ENCODE measurements at regions not wholly inside any gene's neighbourhood (a gene's known extent, or its start where the extent isn't known, plus 50 kb on each side); places are given as distances from the start of the nearest gene placed in this dataset.
"Not testable (repeated sequence)": the region's sequence is repeated elsewhere in the genome, so short reads cannot be mapped to it uniquely, and the experiment has no call there.

DNA sequence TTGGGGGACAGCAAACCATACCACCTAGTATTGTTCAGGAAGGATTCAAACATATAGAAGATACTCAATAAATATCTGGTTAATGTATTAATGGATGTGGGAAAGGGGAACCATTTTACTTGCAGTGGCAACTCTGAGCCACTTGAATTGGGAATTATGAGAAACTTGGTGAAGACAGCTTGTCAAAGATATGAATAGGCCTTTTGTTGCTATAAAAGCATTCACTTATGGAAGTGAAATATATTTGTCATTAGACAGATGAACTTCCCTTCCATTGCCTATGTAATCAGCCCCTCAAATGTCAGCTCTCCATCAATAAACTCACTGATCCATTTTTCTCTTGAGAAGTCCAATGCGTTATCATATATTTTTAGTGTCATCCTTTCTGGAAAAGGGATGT is 56.1 kb downstream of the GPR85 start:
- no peak for DNase-seq (ENCODE audit: low spot score)
- no peak for ATAC-seq

DNA sequence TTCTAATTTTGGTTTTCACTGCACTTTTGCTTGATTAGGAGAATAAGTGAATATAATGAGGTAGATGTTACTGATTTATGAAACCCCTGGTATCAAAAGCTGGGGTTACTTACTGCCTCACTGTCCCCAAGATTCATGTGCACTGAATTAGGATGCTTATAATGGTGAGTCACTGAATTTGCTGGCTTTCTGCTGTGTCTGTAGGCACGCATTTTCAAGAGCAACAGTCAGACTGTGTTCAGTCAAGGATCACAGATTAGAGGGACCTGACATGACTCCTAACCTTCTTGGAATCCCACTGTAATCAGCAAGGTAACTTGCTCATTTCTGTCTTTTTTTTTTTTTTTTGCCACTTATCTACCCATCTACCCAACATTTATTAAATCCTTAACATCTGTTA is 59.7 kb downstream of the GPR85 start:
- no peak for ATAC-seq

DNA sequence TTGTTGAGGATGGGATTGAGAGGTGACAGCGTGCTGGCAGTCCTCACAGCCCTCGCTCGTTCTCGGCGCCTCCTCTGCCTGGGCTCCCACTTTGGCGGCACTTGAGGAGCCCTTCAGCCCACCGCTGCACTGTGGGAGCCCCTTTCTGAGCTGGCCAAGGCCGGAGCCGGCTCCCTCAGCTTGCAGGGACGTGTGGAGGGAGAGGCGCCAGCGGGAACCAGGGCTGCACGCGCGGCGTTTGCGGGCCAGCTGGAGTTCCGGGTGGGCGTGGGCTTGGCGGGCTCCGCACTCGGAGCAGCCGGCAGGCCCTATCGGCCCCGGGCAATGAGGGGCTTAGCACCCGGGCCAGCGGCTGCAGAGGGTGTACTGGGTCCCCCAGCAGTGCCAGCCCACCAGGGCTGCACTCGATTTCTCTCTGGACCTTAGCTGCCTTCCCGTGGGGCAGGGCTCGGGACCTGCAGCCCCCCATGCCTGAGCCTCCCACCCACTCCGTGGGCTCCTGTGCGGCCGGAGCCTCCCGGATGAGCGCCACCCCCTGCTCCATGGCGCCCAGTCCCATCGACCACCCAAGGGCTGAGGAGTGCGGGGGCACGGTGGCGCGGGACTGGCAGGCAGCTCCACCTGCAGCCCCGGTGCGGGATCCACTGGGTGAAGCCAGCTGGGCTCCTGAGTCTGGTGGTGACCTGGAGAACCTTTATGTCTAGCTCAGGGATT is 69.3 kb downstream of the GPR85 start:
- ATAC-seq; DNase-seq (ENCODE audit: low spot score): not testable (repeated sequence)

More for the DNA sequence above, 59.7 kb downstream of the GPR85 start:
- DNase-seq (ENCODE audit: low spot score): no peak

DNA sequence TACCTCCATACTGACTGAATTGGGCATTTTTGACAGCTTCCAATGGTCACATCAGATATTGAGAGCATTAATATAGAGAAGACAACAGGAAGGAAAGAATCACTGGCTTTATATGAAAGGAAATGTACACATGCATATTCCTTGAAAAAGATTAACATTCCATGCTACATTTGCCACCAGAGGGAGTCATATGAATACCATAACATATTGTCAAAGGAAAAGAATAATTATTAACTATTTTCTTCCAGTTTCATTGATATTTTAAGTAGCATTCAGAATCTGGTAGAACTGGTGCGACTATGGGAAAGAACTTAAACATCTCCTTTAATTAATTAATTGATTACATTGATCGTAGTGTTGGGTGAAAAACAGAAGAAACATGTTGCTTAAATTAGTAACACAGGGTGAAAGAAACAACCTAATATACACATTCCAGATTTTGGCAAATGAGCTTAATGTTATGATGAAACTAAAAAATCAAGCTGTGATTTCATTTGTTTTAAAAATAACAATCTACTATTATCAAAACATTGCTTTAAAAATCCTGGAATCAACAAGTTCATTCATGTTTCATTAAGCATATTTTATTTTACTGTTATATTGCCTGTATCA is 71.5 kb downstream of the GPR85 start:
- no peak for DNase-seq (ENCODE audit: low spot score)

DNA sequence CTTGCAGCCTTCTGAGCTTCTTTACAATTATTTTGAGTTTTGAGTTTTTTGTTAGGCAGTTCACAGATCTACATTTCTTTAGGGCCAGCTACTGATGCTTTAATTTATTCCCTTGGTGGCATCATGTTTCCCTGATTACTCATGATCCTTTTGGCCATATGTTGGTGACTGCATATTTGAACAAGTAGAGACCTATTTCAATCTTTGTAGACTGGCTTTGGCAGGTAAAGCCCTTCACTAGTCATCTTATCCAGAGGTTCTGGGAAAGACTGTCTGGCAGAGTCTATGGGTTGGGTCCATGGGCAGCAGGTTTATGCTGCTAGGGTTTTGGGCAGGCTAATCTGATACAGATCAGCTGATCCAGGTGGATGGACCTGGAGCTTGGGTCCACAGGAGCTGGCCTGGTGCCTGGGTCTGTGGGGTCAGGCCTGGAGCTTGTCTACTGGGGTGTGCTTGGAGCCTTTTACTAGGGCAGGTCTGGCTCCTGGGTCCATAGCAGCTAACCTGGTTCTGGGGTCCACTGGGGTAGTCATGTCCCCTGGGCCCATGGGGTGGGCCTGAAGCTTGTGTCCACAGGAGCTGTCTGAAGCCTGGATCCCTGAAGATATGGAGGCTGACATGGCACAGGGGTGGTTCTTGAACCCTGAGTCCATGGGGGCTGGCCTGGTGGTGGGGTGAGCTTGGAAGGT is 72.7 kb downstream of the GPR85 start:
- DNase-seq (ENCODE audit: low spot score): no peak
- ATAC-seq: no peak

More for the DNA sequence above, 71.5 kb downstream of the GPR85 start:
- no peak for ATAC-seq

DNA sequence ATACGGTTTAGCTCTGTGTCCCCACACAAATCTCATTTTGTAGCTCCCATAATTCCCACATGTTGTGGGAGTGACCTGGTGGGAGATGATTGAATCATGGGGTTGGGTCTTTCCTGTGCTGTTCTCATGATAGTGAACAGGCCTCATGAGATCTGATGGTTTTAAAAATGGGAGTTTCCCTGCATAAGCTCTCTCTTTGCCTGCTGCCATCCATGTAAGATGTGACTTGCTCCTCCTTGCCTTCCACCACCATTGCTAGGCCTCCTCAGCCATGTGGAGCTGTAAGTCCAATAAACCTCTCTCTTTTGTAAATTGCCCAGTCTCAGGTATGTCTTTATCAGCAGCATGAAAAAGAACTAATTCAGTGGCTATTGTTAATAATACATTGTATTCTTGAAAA is 73.8 kb downstream of the GPR85 start:
- ATAC-seq; DNase-seq (ENCODE audit: low spot score): not testable (repeated sequence)

DNA sequence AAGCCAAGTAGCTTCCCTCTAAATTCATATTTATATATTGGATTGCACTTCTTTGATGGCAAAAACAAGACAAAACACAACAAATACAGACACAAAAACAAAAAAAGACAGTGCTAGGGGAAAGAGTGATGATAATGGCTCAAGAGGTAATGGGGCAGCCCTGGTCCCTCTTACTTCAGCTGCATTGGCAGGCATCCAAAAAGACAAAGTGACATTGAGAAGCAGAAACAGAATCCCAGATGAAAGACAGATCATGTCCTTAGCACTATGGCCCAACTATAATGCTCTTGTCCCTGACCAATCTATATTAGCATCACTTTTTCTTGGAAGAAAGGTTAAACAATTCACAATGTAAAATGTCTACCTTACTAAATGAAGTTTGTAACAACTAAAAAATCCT is 76.2 kb downstream of the GPR85 start:
- ATAC-seq (no peak), DNase-seq (ENCODE audit: low spot score) (no peak)

DNA sequence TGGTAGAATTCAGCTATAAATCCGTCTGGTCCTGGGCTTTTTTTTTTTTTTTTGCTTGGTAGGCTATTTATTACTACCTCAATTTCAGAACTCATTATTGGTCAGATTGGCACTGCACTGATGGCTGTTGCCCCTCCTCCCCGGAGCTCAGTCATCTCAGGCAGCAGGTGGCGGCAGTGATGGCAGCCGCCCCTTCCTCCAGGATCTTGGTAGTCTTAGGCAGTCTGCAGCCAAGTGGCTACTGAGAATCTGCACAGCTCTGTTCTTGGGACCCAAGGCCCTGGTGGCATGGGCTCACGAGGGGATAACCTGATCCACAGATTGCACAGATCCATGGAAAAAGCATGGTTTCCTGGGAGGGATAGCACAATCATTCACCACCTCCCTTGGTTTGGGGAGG is 77.9 kb downstream of the GPR85 start:
- no peak for ATAC-seq
- no peak for DNase-seq (ENCODE audit: low spot score)

DNA sequence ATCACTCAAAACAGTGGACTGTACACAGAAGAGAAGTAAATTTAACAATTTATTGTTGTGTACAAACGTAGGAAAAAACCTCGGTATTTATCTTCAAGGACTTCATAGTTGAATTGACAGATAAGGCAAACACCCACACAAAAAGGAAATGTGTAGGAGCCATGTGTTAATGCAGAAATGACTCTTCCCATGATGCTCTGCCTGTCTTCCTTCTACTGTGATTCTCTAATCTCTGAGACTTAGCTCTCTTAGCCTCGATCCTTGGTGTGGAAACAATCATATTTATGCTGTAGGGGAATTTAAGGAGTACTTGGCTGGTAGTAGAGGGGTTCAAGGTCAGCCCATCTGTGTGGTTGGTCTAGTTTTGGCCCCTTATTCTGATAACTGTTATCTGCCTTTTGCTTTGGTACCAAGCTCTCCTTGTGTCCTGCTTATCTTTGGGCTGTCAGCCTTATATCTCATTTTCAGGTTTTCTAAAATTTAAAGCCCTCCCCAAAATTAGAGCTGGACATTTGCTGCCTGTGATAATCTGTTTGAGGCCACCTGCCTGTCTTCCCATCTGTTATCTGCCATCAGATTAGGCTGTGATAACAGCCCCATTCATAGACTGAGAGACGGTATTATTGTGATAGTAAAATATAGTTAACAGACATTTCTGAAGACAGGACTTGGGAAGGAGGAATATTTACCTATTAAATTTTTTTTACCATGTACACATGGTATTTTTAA is 81.7 kb downstream of the GPR85 start:
- ATAC-seq: no peak

DNA sequence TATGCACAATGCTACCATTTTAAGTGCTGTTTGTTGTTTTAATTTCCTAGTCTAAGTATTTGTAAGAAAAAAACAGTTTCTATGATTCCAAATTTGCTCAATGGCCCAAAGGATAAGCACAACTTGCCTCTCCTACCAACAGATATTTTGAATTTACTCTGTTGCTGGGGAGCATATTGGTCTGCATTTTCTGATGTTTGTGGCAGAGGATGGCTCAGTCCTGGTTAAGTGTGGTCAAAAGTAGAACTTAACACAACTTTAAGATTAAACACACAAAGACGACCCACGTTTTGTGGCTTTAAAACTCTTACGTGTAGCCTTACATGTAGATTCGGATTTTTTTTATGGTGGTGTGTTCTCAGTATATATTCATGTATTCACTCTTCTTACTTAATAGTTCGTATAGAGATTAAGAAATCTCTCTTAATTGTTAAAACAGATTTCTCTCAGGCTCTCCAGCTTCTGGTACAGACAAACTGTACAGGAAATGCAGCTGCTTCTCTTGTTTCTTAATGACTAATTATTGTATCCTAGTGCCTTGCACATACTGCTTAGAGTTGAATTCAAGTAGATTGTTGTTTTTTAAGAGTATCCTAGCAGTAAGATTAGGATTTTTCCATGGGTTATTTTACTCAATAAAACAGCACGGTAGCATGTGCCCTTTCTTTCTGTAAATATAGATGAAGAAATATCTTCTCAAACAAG is 86.2 kb downstream of the GPR85 start:
- no peak for DNase-seq (ENCODE audit: low spot score)
- ATAC-seq: no peak

More for the DNA sequence above, 81.7 kb downstream of the GPR85 start:
- DNase-seq (ENCODE audit: low spot score): no peak

DNA sequence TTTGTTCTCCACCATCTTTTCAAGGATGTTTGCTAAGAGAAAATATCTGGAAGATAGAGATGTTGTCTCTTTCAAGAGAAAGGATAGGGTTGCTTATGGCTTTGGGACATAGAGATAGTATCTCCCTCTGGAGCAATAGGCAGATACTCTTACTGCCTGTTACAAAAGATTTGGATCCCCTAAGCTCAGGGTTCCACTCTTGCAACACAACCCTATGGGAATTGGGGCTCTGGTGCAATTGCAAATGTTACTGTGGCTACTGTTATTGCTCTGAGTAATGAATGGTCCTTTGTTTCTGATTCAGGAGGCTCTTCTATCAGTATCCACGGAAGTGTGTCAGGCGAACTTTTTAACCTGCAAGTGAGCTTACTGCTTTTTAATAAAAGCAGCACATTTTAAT is 88.8 kb downstream of the GPR85 start:
- no peak for DNase-seq (ENCODE audit: low spot score)
- no peak for ATAC-seq

DNA sequence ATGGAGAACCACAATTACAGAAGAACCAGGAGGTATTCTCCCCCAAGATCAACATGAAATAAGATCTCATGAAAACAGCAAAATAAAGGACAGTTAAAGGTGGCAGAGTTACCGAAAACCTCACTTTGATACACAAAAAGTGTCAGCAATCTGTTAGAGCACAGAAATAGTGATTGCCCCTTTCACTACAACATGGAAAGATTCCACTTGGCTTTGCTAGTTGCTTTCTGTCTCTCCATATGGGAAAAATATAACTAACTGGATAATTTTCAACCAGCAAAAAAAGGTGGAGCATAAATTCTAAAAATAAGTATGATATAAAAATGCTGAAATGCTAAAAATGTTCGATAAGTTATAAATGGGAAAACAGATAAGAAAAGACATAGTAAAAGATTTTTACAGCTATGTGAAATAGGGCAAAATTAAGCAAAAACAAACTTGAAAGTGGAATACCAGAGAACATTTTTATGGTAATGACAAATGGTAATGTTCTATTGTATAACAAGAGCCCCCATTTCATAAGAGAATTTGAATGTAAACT is 90.2 kb downstream of the GPR85 start:
- DNase-seq (ENCODE audit: low spot score) (no peak), ATAC-seq (no peak)

DNA sequence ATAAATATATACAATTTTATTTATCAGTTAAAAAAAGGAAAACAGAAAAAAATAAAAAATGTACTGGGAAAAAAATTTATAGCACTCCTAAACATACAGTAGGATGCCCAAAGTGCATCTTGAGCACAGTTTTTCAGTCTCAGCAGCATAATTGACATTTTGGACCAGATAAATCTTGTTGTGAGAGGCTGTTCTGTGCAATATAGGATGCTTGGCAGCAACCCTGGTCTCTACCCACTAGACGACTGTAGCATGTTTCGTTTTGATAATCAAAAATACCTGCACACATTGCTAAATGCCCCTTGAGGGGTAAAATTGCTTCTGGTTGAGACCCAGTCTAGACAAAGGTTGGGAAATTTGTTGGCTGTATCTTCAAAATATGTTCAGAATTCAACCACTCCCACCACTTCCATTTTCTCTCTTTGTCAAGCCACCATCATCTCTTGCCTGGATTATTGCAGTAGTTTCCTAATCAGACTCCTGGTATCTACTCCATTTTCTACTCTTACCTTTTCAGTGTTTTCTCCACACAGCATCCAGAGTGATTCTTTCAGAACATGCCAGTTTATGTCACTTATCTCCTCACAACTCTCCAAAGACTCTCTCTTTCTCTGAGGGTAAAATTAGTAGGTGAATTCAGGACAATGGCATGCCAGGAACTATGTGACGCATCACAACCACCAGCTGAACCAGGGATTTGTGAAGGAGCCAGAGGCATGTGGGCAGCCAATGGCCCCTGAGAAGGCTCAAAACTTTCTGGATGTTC is 91.4 kb downstream of the GPR85 start:
- ATAC-seq: no peak
- no peak for DNase-seq (ENCODE audit: low spot score)

DNA sequence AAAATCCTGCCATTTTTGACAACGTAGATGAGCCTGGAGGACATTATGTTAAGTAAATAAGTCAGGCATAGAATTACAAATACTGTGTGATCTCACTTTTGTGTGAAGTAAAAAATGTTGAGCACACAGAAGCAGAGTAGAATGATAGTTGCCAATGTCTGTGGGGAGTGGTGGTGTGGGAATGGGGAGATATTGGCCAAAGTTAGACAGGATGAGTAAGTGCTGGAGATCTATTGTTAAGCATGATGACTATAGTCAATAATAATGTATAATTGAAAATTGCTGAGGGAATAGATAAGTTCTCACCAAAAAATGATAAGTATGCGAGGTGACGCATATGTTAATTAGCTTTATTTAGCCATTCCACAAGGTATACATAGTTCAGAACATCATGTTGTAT is 92.0 kb downstream of the GPR85 start:
- no peak for ATAC-seq
- no peak for DNase-seq (ENCODE audit: low spot score)

DNA sequence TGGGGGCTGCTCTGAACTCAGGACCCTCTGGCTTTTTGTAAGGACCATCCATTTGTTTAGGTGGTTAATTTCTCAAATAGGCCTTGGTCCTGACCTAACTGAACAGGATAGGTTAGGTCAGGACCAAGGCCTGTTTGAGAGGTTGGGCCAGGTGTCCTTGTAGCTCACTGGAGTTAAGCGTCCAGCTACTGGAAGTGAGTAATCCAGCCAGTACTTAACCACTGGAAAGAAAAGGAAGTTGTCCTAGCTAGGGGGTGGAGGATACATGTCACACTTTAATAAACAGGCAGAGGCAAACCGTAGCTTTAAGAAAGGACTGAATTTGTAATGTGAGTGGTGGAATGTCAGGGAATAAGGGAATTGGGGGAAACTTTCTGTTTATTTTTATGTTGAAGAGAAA is 96.0 kb downstream of the GPR85 start:
- no peak for DNase-seq (ENCODE audit: low spot score)
- ATAC-seq: no peak

DNA sequence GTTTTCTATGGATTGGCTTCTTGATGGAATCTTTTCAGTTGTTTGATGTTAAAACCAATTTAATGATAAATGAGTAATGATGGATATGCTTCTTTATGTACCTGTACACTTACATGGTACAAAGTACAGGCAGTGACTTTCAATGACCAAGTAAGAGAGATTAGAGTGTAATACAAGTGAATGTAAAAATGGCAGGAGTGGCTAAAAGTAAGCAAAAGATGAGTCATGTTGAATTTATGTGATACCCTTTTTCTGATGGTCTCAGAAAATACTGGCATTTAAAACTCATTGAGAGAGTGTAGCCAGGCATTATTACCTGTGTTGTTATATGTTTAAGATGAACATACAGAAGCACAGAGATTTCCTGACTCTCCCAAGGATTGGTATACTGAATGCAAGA is 97.1 kb downstream of the GPR85 start:
- ATAC-seq: no peak

DNA sequence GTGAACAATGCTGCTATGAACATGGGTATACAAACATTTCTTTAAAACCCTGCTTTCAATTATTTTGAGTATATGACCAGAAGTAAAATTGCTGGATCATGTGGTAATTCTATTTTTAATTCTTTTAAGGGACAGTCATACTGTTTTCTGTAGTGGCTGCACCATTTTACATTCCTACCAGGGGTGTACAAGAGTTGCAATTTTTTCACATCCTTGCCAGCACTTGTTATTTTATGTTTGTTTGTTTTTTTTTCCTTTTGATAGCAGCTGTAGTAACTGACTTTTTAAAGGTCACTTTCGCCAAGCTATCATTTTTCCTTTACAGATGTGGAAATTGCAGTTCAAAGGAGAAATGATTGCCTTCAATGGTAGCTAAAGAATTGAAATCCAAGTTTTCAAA is 99.5 kb downstream of the GPR85 start:
- ATAC-seq: no peak

More for the DNA sequence above, 97.1 kb downstream of the GPR85 start:
- no peak for DNase-seq (ENCODE audit: low spot score)

DNA sequence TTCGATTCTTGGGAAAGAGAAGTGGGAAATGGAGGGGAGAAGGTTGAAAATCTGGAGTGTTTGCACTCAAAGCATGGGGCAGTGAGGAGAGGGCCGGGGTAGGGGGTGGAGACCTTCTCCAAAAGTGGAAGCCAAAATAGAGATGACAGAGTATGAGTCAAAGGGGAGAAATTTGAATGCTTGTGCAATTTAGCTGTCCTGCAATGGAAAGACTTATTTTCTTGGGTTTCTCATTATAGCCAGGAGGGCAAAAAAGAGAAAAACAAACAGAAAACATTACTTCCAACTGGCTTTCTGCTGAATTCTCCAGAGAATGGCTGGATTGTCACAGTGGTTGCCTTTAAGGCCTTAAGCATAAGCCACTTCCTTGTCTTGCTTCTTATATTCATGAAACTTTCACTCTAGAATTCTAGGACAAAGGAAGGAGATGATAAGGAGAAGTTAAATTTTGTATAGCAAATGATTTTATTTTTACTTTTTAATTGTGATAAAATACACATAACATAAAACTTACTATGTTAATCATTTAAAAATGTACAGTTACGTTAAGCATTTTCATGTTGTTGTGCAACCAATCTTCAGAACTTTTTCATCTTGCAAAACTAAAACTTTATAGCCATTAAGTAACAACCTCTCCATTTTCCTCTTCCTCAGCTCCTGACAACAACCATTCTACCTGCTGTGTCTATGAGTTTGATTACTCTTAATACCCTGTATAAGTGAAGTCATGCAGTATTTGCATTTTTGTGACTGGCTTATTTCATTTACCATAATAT is 100.2 kb downstream of the GPR85 start:
- ATAC-seq: no peak
- no peak for DNase-seq (ENCODE audit: low spot score)

More for the DNA sequence above, 99.5 kb downstream of the GPR85 start:
- no peak for DNase-seq (ENCODE audit: low spot score)

DNA sequence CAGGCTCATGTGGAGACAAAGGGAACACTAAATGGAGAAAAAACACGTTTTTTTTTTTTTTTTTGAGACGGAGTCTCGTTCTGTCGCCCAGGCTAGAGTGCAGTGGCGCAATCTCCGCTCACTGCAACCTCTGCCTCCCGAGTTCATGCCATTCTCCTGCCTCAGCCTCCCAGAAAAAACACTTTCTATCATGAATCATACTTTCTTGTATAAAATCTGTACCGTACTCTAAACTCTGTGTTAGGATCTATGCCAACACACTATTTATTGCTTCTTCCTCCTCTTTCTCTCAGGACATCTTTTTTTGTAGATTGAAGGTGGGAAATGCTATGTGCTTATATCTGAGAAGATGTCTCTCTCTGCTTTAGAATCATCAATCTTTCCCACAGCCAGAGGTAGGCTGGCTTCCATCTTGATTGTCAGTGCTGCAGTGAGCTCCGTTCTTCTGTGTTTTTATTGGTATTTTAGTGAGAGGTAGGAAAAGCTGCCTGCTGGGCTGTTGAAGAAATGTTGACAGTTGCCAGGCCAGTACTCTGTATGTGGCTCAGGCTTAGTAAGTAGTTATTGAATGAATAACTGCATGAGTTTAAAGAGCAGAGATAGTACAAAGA is 101.1 kb downstream of the GPR85 start:
- ATAC-seq (no peak), DNase-seq (ENCODE audit: low spot score) (no peak)
